ENCODE measurements at regions not wholly inside any gene's neighbourhood (a gene's known extent, or its start where the extent isn't known, plus 50 kb on each side); places are given as distances from the start of the nearest gene placed in this dataset.
"Not testable (repeated sequence)": the region's sequence is repeated elsewhere in the genome, so short reads cannot be mapped to it uniquely, and the experiment has no call there.

GRCh38 chr2:154556607-154557006 lies 141.9 kb upstream of the KCNJ3 start:
- ATAC-seq (ENCODE audit: low read depth in 2 of 2) (no peak), DNase-seq (no peak)
- Mint-ChIP-seq H3K4me3 (no peak overlapping the region), H3K4me1 (peaks cover 0 to 6% (median 0%) of the 10 kb centered on the region in 4 donors), H3K36me3 (no peaks in the 10 kb centered on the region), H3K9me3 (peaks cover 0 to 9% (median 4%) of the 10 kb centered on the region in 7 donors), H3K27me3 (no peaks in the 10 kb centered on the region), H3K27ac (no peak overlapping the region)
- Histone ChIP-seq H3K36me3 (ENCODE audit: control insufficient read depth, insufficient read depth, low read length) (no peaks in the 10 kb centered on the region), H3K9me3 (ENCODE audit: control insufficient read depth in 2 of 2, low read length in 2 of 2) (peaks cover 0 to 3% of the 10 kb centered on the region in 2 experiments), H3K4me3 (ENCODE audit: low read depth, low read length) (no peak overlapping the region), H3K27me3 (ENCODE audit: control insufficient read depth, insufficient read depth, low read length) (no peaks in the 10 kb centered on the region), H3K27ac (ENCODE audit: insufficient read depth, low read length, poor library complexity, severe bottlenecking) (no peak overlapping the region), H3K4me1 (ENCODE audit: control insufficient read depth, insufficient read depth, low read length, poor library complexity, severe bottlenecking) (no peaks in the 10 kb centered on the region)

- H3K4me3 Mint-ChIP-seq, result no peak overlapping the region
- H3K9me3 ChIP-seq (ENCODE audit: control insufficient read depth in 2 of 2, low read length in 2 of 2), result no peaks in the 10 kb centered on the region
- H3K4me1 ChIP-seq (ENCODE audit: control insufficient read depth, insufficient read depth, low read length, poor library complexity, severe bottlenecking), result no peaks in the 10 kb centered on the region
- H3K27me3 ChIP-seq (ENCODE audit: control insufficient read depth, insufficient read depth, low read length), result no peaks in the 10 kb centered on the region
- H3K4me1 Mint-ChIP-seq, result peaks cover 0 to 6% (median 0%) of the 10 kb centered on the region in 4 donors
- no peaks in the 10 kb centered on the region for H3K27me3 Mint-ChIP-seq
- ATAC-seq (ENCODE audit: low read depth in 2 of 2) (no peak), DNase-seq (no peak)
- no peak overlapping the region for H3K27ac ChIP-seq (ENCODE audit: insufficient read depth, low read length, poor library complexity, severe bottlenecking)
- peaks cover 0 to 6% (median 4%) of the 10 kb centered on the region in 7 donors for H3K9me3 Mint-ChIP-seq
- no peaks in the 10 kb centered on the region for H3K36me3 Mint-ChIP-seq
- H3K27ac Mint-ChIP-seq, result no peak overlapping the region
- no peaks in the 10 kb centered on the region for H3K36me3 ChIP-seq (ENCODE audit: control insufficient read depth, insufficient read depth, low read length)
- H3K4me3 ChIP-seq (ENCODE audit: low read depth, low read length), result no peak overlapping the region
Measured at GRCh38 chr2:154557906-154558305, 140.6 kb upstream of the KCNJ3 start.

DNA sequence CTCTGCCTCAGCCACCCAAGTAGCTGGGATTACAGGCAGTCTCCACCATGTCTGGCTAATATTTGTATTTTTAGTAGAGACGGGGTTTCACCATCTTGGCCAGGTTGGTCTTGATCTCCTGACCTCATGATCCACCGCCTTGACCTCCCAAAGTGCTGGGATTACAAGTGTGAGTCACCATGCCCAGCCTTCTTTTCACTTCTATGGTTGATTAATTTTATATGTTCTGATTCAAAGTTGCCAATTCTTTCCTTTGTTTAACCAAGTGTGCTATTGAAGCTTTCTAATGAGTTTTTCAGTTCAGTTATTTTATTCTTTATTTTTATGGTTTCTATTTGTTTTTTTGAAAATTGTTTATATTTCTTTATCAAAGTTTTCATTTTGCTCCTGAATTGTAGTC lies 133.1 kb upstream of the KCNJ3 start:
- H3K27ac ChIP-seq (ENCODE audit: insufficient read depth, low read length, poor library complexity, severe bottlenecking), result no peak overlapping the region
- Mint-ChIP-seq H3K36me3 (no peaks in the 10 kb centered on the region), H3K27ac (no peak overlapping the region), H3K9me3 (peaks cover 0 to 15% (median 6%) of the 10 kb centered on the region in 7 donors), H3K27me3 (no peaks in the 10 kb centered on the region), H3K4me3 (no peak overlapping the region), H3K4me1 (no peaks in the 10 kb centered on the region)
- H3K9me3 ChIP-seq (ENCODE audit: control insufficient read depth in 2 of 2, low read length in 2 of 2), result peaks cover 3 to 17% of the 10 kb centered on the region in 2 experiments
- DNase-seq (no peak), ATAC-seq (ENCODE audit: low read depth in 2 of 2) (no peak)
- H3K27me3 ChIP-seq (ENCODE audit: control insufficient read depth, insufficient read depth, low read length), result no peaks in the 10 kb centered on the region
- no peaks in the 10 kb centered on the region for H3K36me3 ChIP-seq (ENCODE audit: control insufficient read depth, insufficient read depth, low read length)
- no peaks in the 10 kb centered on the region for H3K4me1 ChIP-seq (ENCODE audit: control insufficient read depth, insufficient read depth, low read length, poor library complexity, severe bottlenecking)
- no peak overlapping the region for H3K4me3 ChIP-seq (ENCODE audit: low read depth, low read length)

DNA sequence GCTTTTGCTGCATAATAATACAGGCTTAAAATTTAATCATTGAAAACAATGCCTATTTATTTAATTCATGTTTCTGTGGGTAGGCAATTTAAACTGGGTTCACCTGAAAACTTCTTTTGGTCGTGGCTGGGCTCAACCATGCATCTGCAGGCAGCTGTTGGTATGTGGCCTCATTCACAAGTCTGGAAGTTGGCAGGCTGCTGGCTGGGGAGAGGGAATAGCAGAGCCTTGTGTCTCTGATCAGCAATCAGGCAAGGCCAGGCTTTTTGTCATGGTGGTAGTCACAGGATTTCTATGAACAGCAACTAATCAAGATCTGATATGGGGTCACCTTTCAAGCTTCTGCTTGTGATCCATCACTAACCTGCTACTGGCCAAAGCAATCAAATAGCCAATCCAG lies 130.1 kb upstream of the KCNJ3 start:
- H3K4me1 Mint-ChIP-seq, result no peaks in the 10 kb centered on the region
- no peak overlapping the region for H3K27ac Mint-ChIP-seq
- no peaks in the 10 kb centered on the region for H3K27me3 Mint-ChIP-seq
- H3K4me1 ChIP-seq (ENCODE audit: control insufficient read depth, insufficient read depth, low read length, poor library complexity, severe bottlenecking), result no peaks in the 10 kb centered on the region
- H3K27ac ChIP-seq (ENCODE audit: insufficient read depth, low read length, poor library complexity, severe bottlenecking), result no peak overlapping the region
- no peak overlapping the region for H3K4me3 Mint-ChIP-seq
- peaks cover 3 to 17% of the 10 kb centered on the region in 2 experiments for H3K9me3 ChIP-seq (ENCODE audit: control insufficient read depth in 2 of 2, low read length in 2 of 2)
- no peak for ATAC-seq (ENCODE audit: low read depth in 2 of 2)
- no peaks in the 10 kb centered on the region for H3K27me3 ChIP-seq (ENCODE audit: control insufficient read depth, insufficient read depth, low read length)
- no peak overlapping the region for H3K4me3 ChIP-seq (ENCODE audit: low read depth, low read length)
- DNase-seq, result no peak
- peaks cover 0 to 17% (median 6%) of the 10 kb centered on the region in 7 donors for H3K9me3 Mint-ChIP-seq
- no peaks in the 10 kb centered on the region for H3K36me3 Mint-ChIP-seq
- no peaks in the 10 kb centered on the region for H3K36me3 ChIP-seq (ENCODE audit: control insufficient read depth, insufficient read depth, low read length)

- no peaks in the 10 kb centered on the region for H3K4me1 Mint-ChIP-seq
- H3K27me3 Mint-ChIP-seq, result no peaks in the 10 kb centered on the region
- no peaks in the 10 kb centered on the region for H3K4me1 ChIP-seq (ENCODE audit: control insufficient read depth, insufficient read depth, low read length, poor library complexity, severe bottlenecking)
- DNase-seq (no peak), ATAC-seq (ENCODE audit: low read depth in 2 of 2) (no peak)
- no peaks in the 10 kb centered on the region for H3K36me3 ChIP-seq (ENCODE audit: control insufficient read depth, insufficient read depth, low read length)
- H3K4me3 ChIP-seq (ENCODE audit: low read depth, low read length), result no peak overlapping the region
- peaks cover 3 to 10% of the 10 kb centered on the region in 2 experiments for H3K9me3 ChIP-seq (ENCODE audit: control insufficient read depth in 2 of 2, low read length in 2 of 2)
- no peaks in the 10 kb centered on the region for H3K36me3 Mint-ChIP-seq
- no peak overlapping the region for H3K27ac Mint-ChIP-seq
- no peaks in the 10 kb centered on the region for H3K27me3 ChIP-seq (ENCODE audit: control insufficient read depth, insufficient read depth, low read length)
- H3K9me3 Mint-ChIP-seq, result peaks cover 0 to 15% (median 3%) of the 10 kb centered on the region in 7 donors
- no peak overlapping the region for H3K4me3 Mint-ChIP-seq
- H3K27ac ChIP-seq (ENCODE audit: insufficient read depth, low read length, poor library complexity, severe bottlenecking), result no peak overlapping the region
Measured at GRCh38 chr2:154570501-154570900, 128.0 kb upstream of the KCNJ3 start.

- not testable (repeated sequence) for H3K4me3 Mint-ChIP-seq; H3K9me3 ChIP-seq (ENCODE audit: control insufficient read depth in 2 of 2, low read length in 2 of 2); H3K27me3 ChIP-seq (ENCODE audit: control insufficient read depth, insufficient read depth, low read length); H3K4me1 Mint-ChIP-seq; H3K27me3 Mint-ChIP-seq; H3K36me3 Mint-ChIP-seq; H3K4me3 ChIP-seq (ENCODE audit: low read depth, low read length); H3K4me1 ChIP-seq (ENCODE audit: control insufficient read depth, insufficient read depth, low read length, poor library complexity, severe bottlenecking); H3K36me3 ChIP-seq (ENCODE audit: control insufficient read depth, insufficient read depth, low read length); ATAC-seq (ENCODE audit: low read depth in 2 of 2); H3K27ac Mint-ChIP-seq; DNase-seq; H3K27ac ChIP-seq (ENCODE audit: insufficient read depth, low read length, poor library complexity, severe bottlenecking)
- peaks cover 0 to 11% (median 1%) of the 10 kb centered on the region in 7 donors for H3K9me3 Mint-ChIP-seq
Measured at GRCh38 chr2:154576699-154577098, 121.8 kb upstream of the KCNJ3 start.

DNA sequence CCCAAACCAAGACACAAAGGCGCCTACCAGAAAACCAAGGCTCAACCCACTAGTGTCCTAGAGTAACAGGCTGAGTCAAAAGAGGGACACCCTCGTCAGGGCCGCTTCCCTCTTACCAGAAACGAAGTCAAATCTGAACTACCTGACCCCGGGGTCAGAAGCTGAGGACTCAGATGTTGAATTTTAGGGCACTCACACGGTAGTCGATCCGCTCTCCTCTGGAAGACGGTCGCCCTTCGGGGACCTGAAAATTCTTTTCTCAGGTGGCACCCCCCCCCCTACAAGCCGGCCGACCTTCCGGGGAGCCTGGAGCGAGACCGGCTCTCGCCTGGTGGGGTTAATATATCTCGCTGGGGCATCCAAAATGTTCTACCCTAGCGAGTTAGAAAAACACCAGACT lies 121.1 kb upstream of the KCNJ3 start:
- H3K4me3 Mint-ChIP-seq, result no peak overlapping the region
- DNase-seq (no peak), ATAC-seq (ENCODE audit: low read depth in 2 of 2) (no peak)
- Histone ChIP-seq H3K36me3 (ENCODE audit: control insufficient read depth, insufficient read depth, low read length) (no peaks in the 10 kb centered on the region), H3K27me3 (ENCODE audit: control insufficient read depth, insufficient read depth, low read length) (no peaks in the 10 kb centered on the region), H3K9me3 (ENCODE audit: control insufficient read depth in 2 of 2, low read length in 2 of 2) (peaks cover 0 to 3% of the 10 kb centered on the region in 2 experiments), H3K4me1 (ENCODE audit: control insufficient read depth, insufficient read depth, low read length, poor library complexity, severe bottlenecking) (no peaks in the 10 kb centered on the region), H3K27ac (ENCODE audit: insufficient read depth, low read length, poor library complexity, severe bottlenecking) (no peak overlapping the region), H3K4me3 (ENCODE audit: low read depth, low read length) (no peak overlapping the region)
- H3K27ac Mint-ChIP-seq, result no peak overlapping the region
- H3K36me3 Mint-ChIP-seq, result no peaks in the 10 kb centered on the region
- H3K27me3 Mint-ChIP-seq, result no peaks in the 10 kb centered on the region
- H3K9me3 Mint-ChIP-seq, result peaks cover 0 to 11% (median 1%) of the 10 kb centered on the region in 7 donors
- no peaks in the 10 kb centered on the region for H3K4me1 Mint-ChIP-seq

DNA sequence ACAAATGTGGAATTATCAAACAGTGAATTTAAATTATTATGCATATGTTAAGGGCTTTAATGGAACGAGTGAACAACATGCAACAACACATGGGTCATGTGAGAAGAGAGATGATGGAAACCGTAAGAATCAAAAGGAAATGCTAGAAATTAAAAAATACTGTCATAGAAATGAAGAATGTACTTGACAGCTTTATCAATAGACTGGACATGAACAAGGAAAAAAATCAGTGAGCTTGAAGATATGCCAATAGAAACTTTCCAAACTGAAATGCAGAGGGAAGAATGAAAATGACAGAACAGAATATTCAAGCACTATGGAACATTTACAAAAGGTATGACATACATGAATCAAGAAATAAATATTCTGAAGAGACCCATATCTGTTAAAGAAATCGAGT lies 117.7 kb upstream of the KCNJ3 start:
- H3K4me3 Mint-ChIP-seq, result no peak overlapping the region
- peaks cover 0 to 14% (median 3%) of the 10 kb centered on the region in 7 donors for H3K9me3 Mint-ChIP-seq
- no peaks in the 10 kb centered on the region for H3K4me1 Mint-ChIP-seq
- no peak overlapping the region for H3K27ac ChIP-seq (ENCODE audit: insufficient read depth, low read length, poor library complexity, severe bottlenecking)
- no peaks in the 10 kb centered on the region for H3K36me3 Mint-ChIP-seq
- H3K27me3 Mint-ChIP-seq, result no peaks in the 10 kb centered on the region
- peaks cover 0 to 4% of the 10 kb centered on the region in 2 experiments for H3K9me3 ChIP-seq (ENCODE audit: control insufficient read depth in 2 of 2, low read length in 2 of 2)
- no peak overlapping the region for H3K4me3 ChIP-seq (ENCODE audit: low read depth, low read length)
- H3K27me3 ChIP-seq (ENCODE audit: control insufficient read depth, insufficient read depth, low read length), result no peaks in the 10 kb centered on the region
- no peak for ATAC-seq (ENCODE audit: low read depth in 2 of 2)
- no peak for DNase-seq
- H3K27ac Mint-ChIP-seq, result no peak overlapping the region
- H3K4me1 ChIP-seq (ENCODE audit: control insufficient read depth, insufficient read depth, low read length, poor library complexity, severe bottlenecking), result no peaks in the 10 kb centered on the region
- H3K36me3 ChIP-seq (ENCODE audit: control insufficient read depth, insufficient read depth, low read length), result no peaks in the 10 kb centered on the region

All from CD4-positive, CD25-positive, alpha-beta regulatory T cell (primary cell).